ENCODE measurements at regions not wholly inside any gene's neighbourhood (a gene's known extent, or its start where the extent isn't known, plus 50 kb on each side); places are given as distances from the start of the nearest gene placed in this dataset.

DNA sequence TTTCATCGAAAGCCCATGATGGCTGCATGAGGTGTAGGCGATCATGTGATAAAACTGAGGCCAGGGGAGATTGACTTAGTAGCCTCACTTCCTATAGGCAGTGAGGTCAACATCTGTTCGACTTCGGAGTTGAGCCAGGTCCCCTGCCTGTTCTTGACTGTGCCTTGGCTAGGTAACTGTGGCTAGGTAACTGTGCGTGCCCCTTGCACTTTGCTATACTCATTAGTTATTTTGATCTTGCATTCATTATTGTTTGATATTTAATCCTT, 55.0 kb downstream of the CLDN34 start:
- no TSS peak for BruUV-seq (replicated peaks)
- DNase-seq (ENCODE audit: low read depth, low spot score) (no peak), FAIRE-seq (no peak), ATAC-seq (no peak)
- Histone ChIP-seq H3K9me3 (replicated peaks; ENCODE audit: control insufficient read depth, insufficient read depth, low read length) (no peaks in the 10 kb centered on the region; the same call in 2 of the 3 replicates), H3K4me2 (ENCODE audit: control insufficient read depth, insufficient read depth) (no peak overlapping the region), H3K36me3 (ENCODE audit: control insufficient read depth in 2 of 2, insufficient read depth in 2 of 2, low read length in 1 of 2) (no peaks in the 10 kb centered on the region), H3K27ac (ENCODE audit: control insufficient read depth, insufficient read depth) (no peak overlapping the region), H3K4me3 (no peak overlapping the region), H2AFZ (ENCODE audit: control insufficient read depth, low read depth, low read length) (no peak overlapping the region), H3K9ac (ENCODE audit: control insufficient read depth, insufficient read depth, low read length) (no peak overlapping the region), H3K4me1 (ENCODE audit: control insufficient read depth, insufficient read depth, low read length) (no peaks in the 10 kb centered on the region), H3K27me3 (replicated peaks in 1 of 2; ENCODE audit: control insufficient read depth in 2 of 2, insufficient read depth in 2 of 2, low read length in 1 of 2) (no peaks in the 10 kb centered on the region), H4K20me1 (ENCODE audit: control insufficient read depth, insufficient read depth) (no peaks in the 10 kb centered on the region), H3K79me2 (ENCODE audit: control insufficient read depth, insufficient read depth, low read length) (no peaks in the 10 kb centered on the region)
- ChIA-PET SMC1A (ENCODE audit: uncharacterized antibody, unreplicated experiment) (interaction anchor here (0.7 to 1.2 kb wide), 4 partner anchors 10 to 89 kb away, joined by 3 to 5 read pairs (median 3); no protein-coding TSS in a partner anchor), POLR2A (interaction anchor here (0.6 kb wide), 1 partner anchor 20 kb away, joined by 3 read pairs; no protein-coding TSS in a partner anchor), RAD21 (ENCODE audit: unreplicated experiment) (interaction anchor here (1.0 to 3.0 kb wide), 5 partner anchors 9 to 37 kb away, joined by 3 to 12 read pairs (median 8); no protein-coding TSS in a partner anchor), CTCF (interaction anchor here (0.9 to 1.1 kb wide), 2 partner anchors 11 to 23 kb away, joined by 3 read pairs; no protein-coding TSS in a partner anchor)
- intact Hi-C loops (cut with micrococcal nuclease; ENCODE audit: unreplicated experiment) (no loop called here), in situ Hi-C loops (cut with MboI) (no loop called here)
- TF ChIP-seq WRNIP1 (IDR thresholded peaks at IDR 0.05; ENCODE audit: borderline replicate concordance, low read depth, low read length), result no peak
- TF ChIP-seq FOXM1 (IDR thresholded peaks at IDR 0.05; ENCODE audit: low read depth, low read length), result no peak
- no peak for TF ChIP-seq SREBF1 (IDR thresholded peaks at IDR 0.05; ENCODE audit: low read length)
- TF ChIP-seq CHD2 (IDR thresholded peaks at IDR 0.05; ENCODE audit: borderline replicate concordance, low read depth, low read length), result no peak
- 82% methylated on average over 5 of the region's 5 CpGs for WGBS (ENCODE audit: insufficient coverage, insufficient replicate concordance, low lambda C conversion rate, missing lambda C conversion rate)

DNA sequence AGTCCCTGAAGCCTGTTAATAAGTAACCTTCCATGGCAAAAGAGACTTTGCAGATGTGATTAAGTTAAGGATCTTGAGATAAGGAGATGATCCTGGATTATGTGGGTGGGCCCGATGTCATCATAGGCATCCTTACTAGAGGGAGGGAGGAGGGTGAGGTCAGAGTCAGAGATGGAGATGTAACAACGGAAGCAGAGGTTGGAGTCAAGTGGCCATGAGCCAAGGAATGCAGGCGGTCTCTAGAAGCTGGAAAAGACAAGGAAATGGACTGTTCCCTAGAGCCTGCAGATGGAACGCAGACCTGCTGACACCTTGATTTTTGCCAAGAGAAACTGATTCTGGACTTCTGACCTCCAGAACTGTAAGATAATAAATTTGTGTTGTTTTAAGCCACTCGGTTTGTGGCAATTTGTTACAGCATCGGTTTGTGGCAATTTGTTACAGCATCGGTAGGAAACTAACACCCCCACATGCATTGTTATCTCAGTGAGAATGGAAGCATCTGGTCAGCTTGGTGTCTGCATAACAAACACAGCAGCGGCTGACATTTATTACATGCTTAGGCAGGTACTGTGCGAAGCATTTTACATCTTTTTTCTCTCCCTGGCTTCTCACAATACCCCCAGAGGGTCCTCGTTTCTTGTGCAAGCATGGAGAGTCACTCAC, 55.6 kb downstream of the CLDN34 start:
- FAIRE-seq, result no peak
- WGBS (ENCODE audit: insufficient coverage, insufficient replicate concordance, low lambda C conversion rate, missing lambda C conversion rate), result 61% methylated on average over 10 of the region's 10 CpGs
- TF ChIP-seq, protein P1, sequence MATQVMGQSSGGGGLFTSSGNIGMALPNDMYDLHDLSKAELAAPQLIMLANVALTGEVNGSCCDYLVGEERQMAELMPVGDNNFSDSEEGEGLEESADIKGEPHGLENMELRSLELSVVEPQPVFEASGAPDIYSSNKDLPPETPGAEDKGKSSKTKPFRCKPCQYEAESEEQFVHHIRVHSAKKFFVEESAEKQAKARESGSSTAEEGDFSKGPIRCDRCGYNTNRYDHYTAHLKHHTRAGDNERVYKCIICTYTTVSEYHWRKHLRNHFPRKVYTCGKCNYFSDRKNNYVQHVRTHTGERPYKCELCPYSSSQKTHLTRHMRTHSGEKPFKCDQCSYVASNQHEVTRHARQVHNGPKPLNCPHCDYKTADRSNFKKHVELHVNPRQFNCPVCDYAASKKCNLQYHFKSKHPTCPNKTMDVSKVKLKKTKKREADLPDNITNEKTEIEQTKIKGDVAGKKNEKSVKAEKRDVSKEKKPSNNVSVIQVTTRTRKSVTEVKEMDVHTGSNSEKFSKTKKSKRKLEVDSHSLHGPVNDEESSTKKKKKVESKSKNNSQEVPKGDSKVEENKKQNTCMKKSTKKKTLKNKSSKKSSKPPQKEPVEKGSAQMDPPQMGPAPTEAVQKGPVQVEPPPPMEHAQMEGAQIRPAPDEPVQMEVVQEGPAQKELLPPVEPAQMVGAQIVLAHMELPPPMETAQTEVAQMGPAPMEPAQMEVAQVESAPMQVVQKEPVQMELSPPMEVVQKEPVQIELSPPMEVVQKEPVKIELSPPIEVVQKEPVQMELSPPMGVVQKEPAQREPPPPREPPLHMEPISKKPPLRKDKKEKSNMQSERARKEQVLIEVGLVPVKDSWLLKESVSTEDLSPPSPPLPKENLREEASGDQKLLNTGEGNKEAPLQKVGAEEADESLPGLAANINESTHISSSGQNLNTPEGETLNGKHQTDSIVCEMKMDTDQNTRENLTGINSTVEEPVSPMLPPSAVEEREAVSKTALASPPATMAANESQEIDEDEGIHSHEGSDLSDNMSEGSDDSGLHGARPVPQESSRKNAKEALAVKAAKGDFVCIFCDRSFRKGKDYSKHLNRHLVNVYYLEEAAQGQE (IDR thresholded peaks at IDR 0.05; ENCODE audit: low read depth, low read length), result no peak
- TF ChIP-seq, protein P2, sequence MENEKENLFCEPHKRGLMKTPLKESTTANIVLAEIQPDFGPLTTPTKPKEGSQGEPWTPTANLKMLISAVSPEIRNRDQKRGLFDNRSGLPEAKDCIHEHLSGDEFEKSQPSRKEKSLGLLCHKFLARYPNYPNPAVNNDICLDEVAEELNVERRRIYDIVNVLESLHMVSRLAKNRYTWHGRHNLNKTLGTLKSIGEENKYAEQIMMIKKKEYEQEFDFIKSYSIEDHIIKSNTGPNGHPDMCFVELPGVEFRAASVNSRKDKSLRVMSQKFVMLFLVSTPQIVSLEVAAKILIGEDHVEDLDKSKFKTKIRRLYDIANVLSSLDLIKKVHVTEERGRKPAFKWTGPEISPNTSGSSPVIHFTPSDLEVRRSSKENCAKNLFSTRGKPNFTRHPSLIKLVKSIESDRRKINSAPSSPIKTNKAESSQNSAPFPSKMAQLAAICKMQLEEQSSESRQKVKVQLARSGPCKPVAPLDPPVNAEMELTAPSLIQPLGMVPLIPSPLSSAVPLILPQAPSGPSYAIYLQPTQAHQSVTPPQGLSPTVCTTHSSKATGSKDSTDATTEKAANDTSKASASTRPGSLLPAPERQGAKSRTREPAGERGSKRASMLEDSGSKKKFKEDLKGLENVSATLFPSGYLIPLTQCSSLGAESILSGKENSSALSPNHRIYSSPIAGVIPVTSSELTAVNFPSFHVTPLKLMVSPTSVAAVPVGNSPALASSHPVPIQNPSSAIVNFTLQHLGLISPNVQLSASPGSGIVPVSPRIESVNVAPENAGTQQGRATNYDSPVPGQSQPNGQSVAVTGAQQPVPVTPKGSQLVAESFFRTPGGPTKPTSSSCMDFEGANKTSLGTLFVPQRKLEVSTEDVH (IDR thresholded peaks at IDR 0.05; ENCODE audit: low read depth, partially characterized antibody), result no peak
- no peak for TF ChIP-seq ZSCAN29 (IDR thresholded peaks at IDR 0.05)
- TF ChIP-seq SP1 (IDR thresholded peaks at IDR 0.05; ENCODE audit: low read depth, low read length), result no peak
- TF ChIP-seq, protein P3, sequence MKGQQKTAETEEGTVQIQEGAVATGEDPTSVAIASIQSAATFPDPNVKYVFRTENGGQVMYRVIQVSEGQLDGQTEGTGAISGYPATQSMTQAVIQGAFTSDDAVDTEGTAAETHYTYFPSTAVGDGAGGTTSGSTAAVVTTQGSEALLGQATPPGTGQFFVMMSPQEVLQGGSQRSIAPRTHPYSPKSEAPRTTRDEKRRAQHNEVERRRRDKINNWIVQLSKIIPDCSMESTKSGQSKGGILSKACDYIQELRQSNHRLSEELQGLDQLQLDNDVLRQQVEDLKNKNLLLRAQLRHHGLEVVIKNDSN (IDR thresholded peaks at IDR 0.05; ENCODE audit: borderline replicate concordance, extremely low read length, insufficient read depth, low read depth, low read length), result no peak

More for the DNA sequence above, 55.6 kb downstream of the CLDN34 start:
- Histone ChIP-seq H3K4me3 (no peak overlapping the region), H3K27ac (ENCODE audit: control insufficient read depth, insufficient read depth) (no peak overlapping the region), H3K36me3 (ENCODE audit: control insufficient read depth in 2 of 2, insufficient read depth in 2 of 2, low read length in 1 of 2) (no peaks in the 10 kb centered on the region), H3K9me3 (replicated peaks; ENCODE audit: control insufficient read depth, insufficient read depth, low read length) (no peaks in the 10 kb centered on the region; the same call in 2 of the 3 replicates), H2AFZ (ENCODE audit: control insufficient read depth, low read depth, low read length) (no peak overlapping the region), H3K4me1 (ENCODE audit: control insufficient read depth, insufficient read depth, low read length) (no peaks in the 10 kb centered on the region), H3K27me3 (replicated peaks in 1 of 2; ENCODE audit: control insufficient read depth in 2 of 2, insufficient read depth in 2 of 2, low read length in 1 of 2) (no peaks in the 10 kb centered on the region), H4K20me1 (ENCODE audit: control insufficient read depth, insufficient read depth) (no peaks in the 10 kb centered on the region), H3K9ac (ENCODE audit: control insufficient read depth, insufficient read depth, low read length) (no peak overlapping the region), H3K4me2 (ENCODE audit: control insufficient read depth, insufficient read depth) (no peak overlapping the region), H3K79me2 (ENCODE audit: control insufficient read depth, insufficient read depth, low read length) (no peaks in the 10 kb centered on the region)
- intact Hi-C loops (cut with micrococcal nuclease; ENCODE audit: unreplicated experiment), result no loop called here
- RAD21 ChIA-PET (ENCODE audit: unreplicated experiment), result interaction anchor here (1.3 to 3.0 kb wide), 8 partner anchors 8 to 96 kb away, joined by 3 to 12 read pairs (median 5); no protein-coding TSS in a partner anchor
- CTCF ChIA-PET, result interaction anchor here (0.9 kb wide), 1 partner anchor 61 kb away, joined by 3 read pairs; no protein-coding TSS in a partner anchor
- POLR2A ChIA-PET, result interaction anchor here (1.7 kb wide), 1 partner anchor 14 kb away, joined by 6 read pairs; no protein-coding TSS in a partner anchor
- SMC1A ChIA-PET (ENCODE audit: uncharacterized antibody, unreplicated experiment), result interaction anchor here (0.6 to 1.7 kb wide), 10 partner anchors 11 to 994 kb away, joined by 3 to 8 read pairs (median 3); no protein-coding TSS in a partner anchor
- ATAC-seq (no peak), DNase-seq (ENCODE audit: low read depth, low spot score) (no peak)
- no TSS peak for BruUV-seq (replicated peaks)
- in situ Hi-C loops (cut with MboI), result no loop called here

Data from GM12878 (cell line).